ENCODE measurements at regions not wholly inside any gene's neighbourhood (a gene's known extent, or its start where the extent isn't known, plus 50 kb on each side); places are given as distances from the start of the nearest gene placed in this dataset.

DNA sequence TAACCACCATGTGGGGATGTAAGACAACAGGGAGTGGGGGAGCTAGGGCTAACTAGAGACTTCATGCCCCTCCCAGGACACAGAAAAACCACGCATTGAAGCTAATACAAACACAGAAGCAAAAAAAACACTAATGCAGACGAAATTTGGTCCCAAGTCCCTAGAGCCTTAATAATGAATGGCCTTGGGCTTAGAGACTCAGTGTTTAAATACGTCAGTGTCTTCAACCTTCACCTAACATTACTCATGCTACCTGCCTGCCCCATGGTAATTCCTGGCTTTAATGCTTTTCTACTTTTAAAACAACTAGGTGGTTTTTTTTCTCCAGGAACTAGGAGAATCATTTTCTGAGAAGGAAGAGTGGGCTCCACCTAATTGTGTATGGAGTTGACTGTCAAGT, 64.1 kb upstream of the ITSN2 start:
- Histone ChIP-seq H3K9me1 (ENCODE audit: control insufficient read depth, extremely low read depth, insufficient read depth, low read length) (no peaks in the 10 kb centered on the region), H3K27ac (ENCODE audit: control insufficient read depth, insufficient read depth, low read length) (no peak overlapping the region), H3K79me2 (ENCODE audit: control insufficient read depth, insufficient read depth, low read length) (no peaks in the 10 kb centered on the region), H3K27me3 (ENCODE audit: control insufficient read depth, extremely low read depth, insufficient read depth, low read length) (no peaks in the 10 kb centered on the region), H3K4me2 (ENCODE audit: control insufficient read depth, extremely low read depth, insufficient read depth, low read depth, low read length) (no peak overlapping the region), H3K9ac (ENCODE audit: control insufficient read depth, extremely low read depth, insufficient read depth, low read length) (no peak overlapping the region), H4K20me1 (ENCODE audit: control insufficient read depth, extremely low read depth, insufficient read depth, low read length) (no peaks in the 10 kb centered on the region), H3K4me1 (ENCODE audit: control insufficient read depth, extremely low read depth, insufficient read depth, low read length) (no peaks in the 10 kb centered on the region), H3K9me3 (ENCODE audit: control insufficient read depth, low read depth, low read length) (no peaks in the 10 kb centered on the region), H3K4me3 (ENCODE audit: control insufficient read depth in 2 of 3, extremely low read depth in 1 of 3, insufficient read depth in 2 of 3, low read depth in 1 of 3, low read length in 3 of 3) (no peak overlapping the region), H3K36me3 (ENCODE audit: control insufficient read depth in 2 of 2, extremely low read depth in 1 of 2, insufficient read depth in 2 of 2, low read length in 2 of 2) (no peaks in the 10 kb centered on the region), H2AFZ (ENCODE audit: control insufficient read depth, low read length) (no peak overlapping the region)
- FAIRE-seq: no peak
- no peak for DNase-seq (ENCODE audit: low read depth, low spot score)
- dilution Hi-C loops (cut with MboI; ENCODE audit: extremely low pct_ligation_motif_present, low sequenced_read_pairs): no loop called here
- TF ChIP-seq, protein P1, sequence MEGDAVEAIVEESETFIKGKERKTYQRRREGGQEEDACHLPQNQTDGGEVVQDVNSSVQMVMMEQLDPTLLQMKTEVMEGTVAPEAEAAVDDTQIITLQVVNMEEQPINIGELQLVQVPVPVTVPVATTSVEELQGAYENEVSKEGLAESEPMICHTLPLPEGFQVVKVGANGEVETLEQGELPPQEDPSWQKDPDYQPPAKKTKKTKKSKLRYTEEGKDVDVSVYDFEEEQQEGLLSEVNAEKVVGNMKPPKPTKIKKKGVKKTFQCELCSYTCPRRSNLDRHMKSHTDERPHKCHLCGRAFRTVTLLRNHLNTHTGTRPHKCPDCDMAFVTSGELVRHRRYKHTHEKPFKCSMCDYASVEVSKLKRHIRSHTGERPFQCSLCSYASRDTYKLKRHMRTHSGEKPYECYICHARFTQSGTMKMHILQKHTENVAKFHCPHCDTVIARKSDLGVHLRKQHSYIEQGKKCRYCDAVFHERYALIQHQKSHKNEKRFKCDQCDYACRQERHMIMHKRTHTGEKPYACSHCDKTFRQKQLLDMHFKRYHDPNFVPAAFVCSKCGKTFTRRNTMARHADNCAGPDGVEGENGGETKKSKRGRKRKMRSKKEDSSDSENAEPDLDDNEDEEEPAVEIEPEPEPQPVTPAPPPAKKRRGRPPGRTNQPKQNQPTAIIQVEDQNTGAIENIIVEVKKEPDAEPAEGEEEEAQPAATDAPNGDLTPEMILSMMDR (optimal IDR thresholded peaks at IDR 0.05 in 1 of 3, IDR thresholded peaks at IDR 0.05 in 1 of 3, conservative IDR thresholded peaks at IDR 0.05 in 1 of 3; ENCODE audit: extremely low read depth in 1 of 3, insufficient read depth in 2 of 3, low read length in 3 of 3): no peak
- no peak for TF ChIP-seq EZH2 (IDR thresholded peaks at IDR 0.05; ENCODE audit: low read length)

DNA sequence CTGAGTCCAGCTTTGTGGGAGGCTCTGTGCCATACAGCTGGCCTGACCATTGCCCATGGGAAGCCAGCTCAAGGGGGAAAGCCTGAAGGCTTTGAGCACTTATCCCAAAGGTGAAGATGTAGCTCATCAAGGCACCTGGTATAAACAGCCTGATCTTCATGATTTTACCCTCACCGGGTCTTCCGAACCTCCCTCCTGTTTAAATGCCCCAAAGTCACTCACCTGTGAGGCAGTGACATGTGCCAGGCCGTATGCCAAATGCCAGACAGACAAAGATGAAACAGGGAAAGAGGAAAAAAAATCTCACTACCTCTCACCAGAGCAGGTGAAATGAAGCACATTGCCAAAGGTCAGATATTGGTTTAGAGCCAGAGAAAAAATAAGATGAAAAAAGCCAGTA, 62.8 kb upstream of the ITSN2 start:
- H3K9ac ChIP-seq (ENCODE audit: control insufficient read depth, extremely low read depth, insufficient read depth, low read length): no peak overlapping the region
- no peak overlapping the region for H2AFZ ChIP-seq (ENCODE audit: control insufficient read depth, low read length)
- no peaks in the 10 kb centered on the region for H3K36me3 ChIP-seq (ENCODE audit: control insufficient read depth in 2 of 2, extremely low read depth in 1 of 2, insufficient read depth in 2 of 2, low read length in 2 of 2)
- no peak overlapping the region for H3K27ac ChIP-seq (ENCODE audit: control insufficient read depth, insufficient read depth, low read length)
- no peaks in the 10 kb centered on the region for H3K9me1 ChIP-seq (ENCODE audit: control insufficient read depth, extremely low read depth, insufficient read depth, low read length)
- DNase-seq (ENCODE audit: low read depth, low spot score) (no peak), FAIRE-seq (no peak)
- H3K27me3 ChIP-seq (ENCODE audit: control insufficient read depth, extremely low read depth, insufficient read depth, low read length): no peaks in the 10 kb centered on the region
- no peak overlapping the region for H3K4me2 ChIP-seq (ENCODE audit: control insufficient read depth, extremely low read depth, insufficient read depth, low read depth, low read length)
- no peaks in the 10 kb centered on the region for H4K20me1 ChIP-seq (ENCODE audit: control insufficient read depth, extremely low read depth, insufficient read depth, low read length)
- TF ChIP-seq, protein P1 (optimal IDR thresholded peaks at IDR 0.05 in 1 of 3, IDR thresholded peaks at IDR 0.05 in 1 of 3, conservative IDR thresholded peaks at IDR 0.05 in 1 of 3; ENCODE audit: extremely low read depth in 1 of 3, insufficient read depth in 2 of 3, low read length in 3 of 3): no peak
- no peak for TF ChIP-seq EZH2 (IDR thresholded peaks at IDR 0.05; ENCODE audit: low read length)
- H3K9me3 ChIP-seq (ENCODE audit: control insufficient read depth, low read depth, low read length): no peaks in the 10 kb centered on the region
- H3K79me2 ChIP-seq (ENCODE audit: control insufficient read depth, insufficient read depth, low read length): no peaks in the 10 kb centered on the region
- H3K4me3 ChIP-seq (ENCODE audit: control insufficient read depth in 2 of 3, extremely low read depth in 1 of 3, insufficient read depth in 2 of 3, low read depth in 1 of 3, low read length in 3 of 3): no peak overlapping the region
- no peaks in the 10 kb centered on the region for H3K4me1 ChIP-seq (ENCODE audit: control insufficient read depth, extremely low read depth, insufficient read depth, low read length)
- dilution Hi-C loops (cut with MboI; ENCODE audit: extremely low pct_ligation_motif_present, low sequenced_read_pairs): no loop called here

Data from keratinocyte (primary cell).